Uterus (tissue), 3 donors: ENCODE measurements at regions not wholly inside any gene's neighbourhood (a gene's known extent, or its start where the extent isn't known, plus 50 kb on each side); places are given as distances from the start of the nearest gene placed in this dataset.

Source experiments
- DNase-seq, 2 donors: peaks; one replicate each; pipeline ENCODE4 v3.0.0-alpha.2; 2019 to 2020
- H3K27ac ChIP-seq, 2 donors: fragments of 200-600 bp; sonication (generic); 1 replicate in 1 of 2; 2 replicates in 1 of 2; pipeline ENCODE4 v1.5.1; 2016 to 2018
- H3K27me3 ChIP-seq, 2 donors: fragments of 200-600 bp; sonication (generic); one replicate each; pipeline ENCODE4 v1.5.1; 2018 to 2019; ENCODE audit warnings: control low read depth in 1 of 2
- H3K36me3 ChIP-seq, 2 donors: fragments of 200-600 bp; sonication (generic); one replicate each; pipeline ENCODE4 v1.5.1; 2019; ENCODE audit warnings: control low read depth in 1 of 2
- H3K4me1 ChIP-seq, 2 donors: fragments of 200-600 bp; sonication (generic); one replicate each; pipeline ENCODE4 v1.5.1; 2018 to 2019; ENCODE audit warnings: control low read depth in 1 of 2
- H3K4me3 ChIP-seq, 2 donors: fragments of 200-600 bp; sonication (generic); 1 replicate in 1 of 2; 2 replicates in 1 of 2; pipeline ENCODE4 v1.5.1; 2018 to 2019; ENCODE audit warnings: mild to moderate bottlenecking in 1 of 2
- H3K9me3 ChIP-seq, 2 donors: fragments of 200-600 bp; sonication (generic); one replicate each; pipeline ENCODE4 v1.5.1; 2019; ENCODE audit warnings: control low read depth in 1 of 2
- POLR2A ChIP-seq, 2 donors: fragments of 450-650 bp; IDR thresholded peaks; one replicate each; pipeline ENCODE4 v1.6.1; 2016; ENCODE audit warnings: antibody characterized with exemption in 2 of 2, mild to moderate bottlenecking in 1 of 2, moderate library complexity in 1 of 2
- intact Hi-C: fragments of 100-400 bp; cut with DNase I; formaldehyde crosslinking; loops from one replicate; pipeline ENCODE4 v1.15.1; 2023; ENCODE audit warnings: low total_unique reads
- TF ChIP-seq, protein P1 (sequence below), 4 experiments: fragments of 200-600 bp in 2 of 4; fragments of 450-650 bp in 2 of 4; sonication (generic) in 2 of 4; IDR thresholded peaks; one replicate each; pipeline ENCODE4 v1.5.1; 2016 to 2019; ENCODE audit warnings: antibody characterized with exemption in 4 of 4, mild to moderate bottlenecking in 2 of 4, moderate library complexity in 1 of 4
- donor health status: DM: yes; HTN: yes; CAD: no.

DNA sequence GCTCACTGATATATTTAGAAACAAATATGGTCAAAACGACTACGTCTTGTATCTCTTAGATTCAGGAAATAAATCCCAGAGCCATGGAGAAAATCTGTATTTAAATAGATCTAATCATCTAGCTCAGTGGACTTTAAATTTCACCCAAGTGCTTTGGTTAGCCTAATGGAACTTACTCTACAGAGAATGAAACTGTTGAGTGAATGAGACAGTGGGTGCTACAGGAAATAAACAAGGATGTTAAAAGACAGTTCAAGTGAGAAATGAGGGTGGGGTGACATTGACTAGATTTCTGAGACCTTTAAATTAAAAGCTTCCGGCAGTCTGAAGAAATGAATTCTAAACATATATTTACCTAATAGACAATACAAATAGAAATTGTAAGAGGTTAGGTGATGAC, 2197.0 kb downstream of the ARAP2 start:
- TF ChIP-seq, protein P1, sequence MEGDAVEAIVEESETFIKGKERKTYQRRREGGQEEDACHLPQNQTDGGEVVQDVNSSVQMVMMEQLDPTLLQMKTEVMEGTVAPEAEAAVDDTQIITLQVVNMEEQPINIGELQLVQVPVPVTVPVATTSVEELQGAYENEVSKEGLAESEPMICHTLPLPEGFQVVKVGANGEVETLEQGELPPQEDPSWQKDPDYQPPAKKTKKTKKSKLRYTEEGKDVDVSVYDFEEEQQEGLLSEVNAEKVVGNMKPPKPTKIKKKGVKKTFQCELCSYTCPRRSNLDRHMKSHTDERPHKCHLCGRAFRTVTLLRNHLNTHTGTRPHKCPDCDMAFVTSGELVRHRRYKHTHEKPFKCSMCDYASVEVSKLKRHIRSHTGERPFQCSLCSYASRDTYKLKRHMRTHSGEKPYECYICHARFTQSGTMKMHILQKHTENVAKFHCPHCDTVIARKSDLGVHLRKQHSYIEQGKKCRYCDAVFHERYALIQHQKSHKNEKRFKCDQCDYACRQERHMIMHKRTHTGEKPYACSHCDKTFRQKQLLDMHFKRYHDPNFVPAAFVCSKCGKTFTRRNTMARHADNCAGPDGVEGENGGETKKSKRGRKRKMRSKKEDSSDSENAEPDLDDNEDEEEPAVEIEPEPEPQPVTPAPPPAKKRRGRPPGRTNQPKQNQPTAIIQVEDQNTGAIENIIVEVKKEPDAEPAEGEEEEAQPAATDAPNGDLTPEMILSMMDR (IDR thresholded peaks at IDR 0.05), result no peak
- TF ChIP-seq POLR2A (IDR thresholded peaks at IDR 0.05), result no peak
- Histone ChIP-seq H3K27me3 (no peaks in the 10 kb centered on the region), H3K36me3 (no peaks in the 10 kb centered on the region)

DNA sequence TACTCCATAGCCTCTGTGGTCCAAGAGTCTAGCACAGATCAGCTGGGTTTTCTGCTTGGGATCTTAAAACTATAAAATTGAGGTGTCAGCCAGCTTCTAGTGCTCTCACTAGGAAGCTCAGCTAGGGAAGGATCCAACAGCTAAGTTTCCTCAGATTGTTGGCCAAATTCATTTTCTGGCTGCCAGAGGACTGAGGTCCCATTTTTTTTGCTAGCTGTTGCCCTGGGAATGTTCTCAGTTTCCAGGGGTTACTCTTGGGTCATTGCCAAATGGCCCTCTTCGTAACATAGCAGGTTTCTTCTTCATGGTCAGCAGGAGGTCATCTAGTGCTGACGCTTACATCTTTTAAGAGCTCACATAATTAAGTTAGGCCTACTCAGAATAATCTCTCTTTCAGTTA, 2178.2 kb downstream of the ARAP2 start:
- no peaks in the 10 kb centered on the region for H3K4me1 ChIP-seq
- no peak for DNase-seq
- no peaks in the 10 kb centered on the region for H3K27me3 ChIP-seq
- H3K27ac ChIP-seq, result no peak overlapping the region
- intact Hi-C loops, result no loop called here
- H3K4me3 ChIP-seq, result no peak overlapping the region
- no peaks in the 10 kb centered on the region for H3K9me3 ChIP-seq
- H3K36me3 ChIP-seq, result no peaks in the 10 kb centered on the region
- TF ChIP-seq POLR2A (IDR thresholded peaks at IDR 0.05), result no peak
- TF ChIP-seq, protein P1 (IDR thresholded peaks at IDR 0.05), result no peak

More for the DNA sequence above, 2197.0 kb downstream of the ARAP2 start:
- DNase-seq, result no peak
- intact Hi-C loops, result no loop called here
- Histone ChIP-seq H3K4me1 (no peaks in the 10 kb centered on the region), H3K4me3 (no peak overlapping the region), H3K9me3 (no peaks in the 10 kb centered on the region), H3K27ac (no peak overlapping the region)

DNA sequence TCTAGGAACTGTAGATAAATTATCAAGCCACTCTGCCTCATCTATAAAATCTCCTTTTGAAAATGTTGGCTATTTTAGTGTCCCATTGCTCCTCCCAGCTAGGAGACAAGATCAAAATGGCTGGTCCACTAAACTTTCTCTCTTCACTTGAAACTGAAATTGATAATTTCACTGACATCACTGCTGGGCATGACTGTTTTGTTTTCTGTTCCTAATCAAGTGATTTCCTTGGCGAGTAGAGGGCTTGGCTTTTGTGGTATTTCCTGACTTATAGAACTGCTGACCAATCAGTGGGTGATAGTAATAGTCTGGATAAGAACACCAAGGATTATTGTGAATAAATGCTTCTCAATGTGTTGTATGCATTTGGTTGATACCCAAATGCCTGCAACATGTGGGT, 2152.9 kb downstream of the ARAP2 start:
- H3K9me3 ChIP-seq, result no peaks in the 10 kb centered on the region
- intact Hi-C loops, result no loop called here
- TF ChIP-seq, protein P1 (IDR thresholded peaks at IDR 0.05), result no peak
- no peak for TF ChIP-seq POLR2A (IDR thresholded peaks at IDR 0.05)
- H3K4me3 ChIP-seq, result no peak overlapping the region
- no peaks in the 10 kb centered on the region for H3K4me1 ChIP-seq
- no peak for DNase-seq
- no peaks in the 10 kb centered on the region for H3K27me3 ChIP-seq
- H3K27ac ChIP-seq, result no peak overlapping the region
- H3K36me3 ChIP-seq, result no peaks in the 10 kb centered on the region

DNA sequence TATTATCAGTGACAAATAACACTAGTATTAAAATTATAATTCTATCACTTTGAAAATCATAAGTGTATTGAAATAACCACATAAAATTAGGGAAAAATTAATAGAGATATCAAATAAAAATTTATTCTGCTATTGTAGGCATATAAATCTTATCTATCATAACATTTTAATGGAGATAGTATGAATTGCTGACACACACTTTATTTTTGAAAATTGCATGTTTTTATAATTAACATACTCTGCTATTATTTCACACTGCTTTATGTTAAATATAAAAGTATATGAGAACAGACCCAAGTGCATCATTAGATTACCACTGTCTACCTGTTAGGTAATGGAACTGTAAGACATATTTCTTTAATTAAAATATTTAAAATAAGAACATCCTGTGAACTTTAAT, 2150.2 kb downstream of the ARAP2 start:
- DNase-seq, result no peak
- H3K4me3 ChIP-seq, result no peak overlapping the region
- no peaks in the 10 kb centered on the region for H3K27me3 ChIP-seq
- H3K27ac ChIP-seq, result no peak overlapping the region
- H3K9me3 ChIP-seq, result no peaks in the 10 kb centered on the region
- intact Hi-C loops, result no loop called here
- H3K4me1 ChIP-seq, result no peaks in the 10 kb centered on the region
- H3K36me3 ChIP-seq, result peaks cover 0 to 4% of the 10 kb centered on the region in 2 donors
- no peak for TF ChIP-seq POLR2A (IDR thresholded peaks at IDR 0.05)
- TF ChIP-seq, protein P1 (IDR thresholded peaks at IDR 0.05), result no peak

DNA sequence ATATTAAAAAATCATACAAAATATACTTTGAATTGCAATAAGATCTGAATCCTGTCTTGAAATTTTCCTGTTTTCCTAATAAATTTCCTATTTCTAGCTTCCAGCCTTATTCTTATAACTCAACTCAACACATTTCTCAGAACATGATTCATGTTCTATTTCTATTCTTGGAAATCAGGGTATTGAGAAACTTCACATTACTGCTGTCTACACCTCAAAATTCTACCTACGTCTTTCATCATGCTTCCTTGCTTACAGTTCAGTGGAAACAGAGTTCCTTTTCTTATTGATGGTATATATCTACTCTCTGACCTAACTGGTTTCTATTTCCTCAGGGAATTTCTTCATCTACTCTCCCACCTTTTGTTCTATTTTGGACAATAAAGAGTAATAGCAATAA, 2139.0 kb downstream of the ARAP2 start:
- H3K4me3 ChIP-seq, result no peak overlapping the region
- intact Hi-C loops, result no loop called here
- H3K27me3 ChIP-seq, result no peaks in the 10 kb centered on the region
- no peaks in the 10 kb centered on the region for H3K4me1 ChIP-seq
- DNase-seq, result no peak
- no peak overlapping the region for H3K27ac ChIP-seq
- H3K9me3 ChIP-seq, result no peaks in the 10 kb centered on the region
- H3K36me3 ChIP-seq, result no peaks in the 10 kb centered on the region
- TF ChIP-seq POLR2A (IDR thresholded peaks at IDR 0.05), result no peak
- TF ChIP-seq, protein P1 (IDR thresholded peaks at IDR 0.05), result no peak
